AG09319 (cell line): ENCODE measurements at regions not wholly inside any gene's neighbourhood (a gene's known extent, or its start where the extent isn't known, plus 50 kb on each side); places are given as distances from the start of the nearest gene placed in this dataset.

Experiments used
- DNase-seq: peaks from one replicate; pipeline ENCODE4 v3.0.0-alpha.2; 2010; ENCODE audit warnings: low read depth; ENCODE audit errors: extremely low read depth
- CTCF ChIP-seq: IDR thresholded peaks from 2 replicates; pipeline ENCODE4 v1.5.1; 2011; ENCODE audit warnings: low read depth, mild to moderate bottlenecking, inconsistent platforms, low read length, moderate library complexity

GRCh38 chrX:122790376-122791095 lies 393.5 kb upstream of the GRIA3 start:
- TF ChIP-seq CTCF = no peak
- DNase-seq = no peak

GRCh38 chrX:122813876-122814275 lies 370.2 kb upstream of the GRIA3 start:
- no peak for TF ChIP-seq CTCF
- no peak for DNase-seq

GRCh38 chrX:122816288-122816687 lies 367.8 kb upstream of the GRIA3 start:
- no peak for TF ChIP-seq CTCF
- DNase-seq = no peak

- no peak for DNase-seq
- TF ChIP-seq CTCF = no peak
Observed at GRCh38 chrX:122817321-122817955, 366.6 kb upstream of the GRIA3 start.

GRCh38 chrX:122818068-122818467 lies 366.0 kb upstream of the GRIA3 start:
- no peak for DNase-seq
- TF ChIP-seq CTCF = no peak

- DNase-seq = no peak
- TF ChIP-seq CTCF = no peak
Observed at GRCh38 chrX:122833230-122833629, 350.8 kb upstream of the GRIA3 start.

GRCh38 chrX:122835886-122836285 lies 348.2 kb upstream of the GRIA3 start:
- DNase-seq = no peak
- no peak for TF ChIP-seq CTCF
